SK-N-SH treated with all-trans-retinoic acid at 6 μM for 48 hours (cell line): ENCODE measurements at regions not wholly inside any gene's neighbourhood (a gene's known extent, or its start where the extent isn't known, plus 50 kb on each side); places are given as distances from the start of the nearest gene placed in this dataset.
A peak's percentile ranks its signal among the peaks of the same experiment; 100 is the strongest.
"Not testable (repeated sequence)": the region's sequence is repeated elsewhere in the genome, so short reads cannot be mapped to it uniquely, and the experiment has no call there.

ENCODE experiments used
- ATAC-seq: fragments of 200-7000 bp; cut with Tn5 transposase; 3 replicates; pipeline ENCODE4 v1.9.1; 2020; ENCODE audit warnings: mild to moderate bottlenecking, moderate library complexity
- ARNTL ChIP-seq: fragments of 450-650 bp; formaldehyde crosslinking; IDR thresholded peaks from 2 replicates; pipeline ENCODE4 v1.5.0; 2020; ENCODE audit warnings: low read depth, mild to moderate bottlenecking, moderate library complexity, borderline replicate concordance
- BACH2 ChIP-seq: fragments of 250-450 bp; sonication (Bioruptor Pico); IDR thresholded peaks from 2 replicates; pipeline ENCODE4 v1.9.0; 2021; ENCODE audit warnings: mild to moderate bottlenecking, borderline replicate concordance
- ESRRG ChIP-seq: fragments of 250-450 bp; sonication (Bioruptor Pico); IDR thresholded peaks from 2 replicates; pipeline ENCODE4 v1.6.1; 2021; ENCODE audit warnings: mild to moderate bottlenecking
- ISL1 ChIP-seq: fragments of 250-450 bp; sonication (Bioruptor Pico); IDR thresholded peaks from 2 replicates; pipeline ENCODE4 v2.1.2; 2022; ENCODE audit warnings: mild to moderate bottlenecking, moderate library complexity
- OSR1 ChIP-seq: fragments of 250-450 bp; sonication (Bioruptor Pico); IDR thresholded peaks from 2 replicates; pipeline ENCODE4 v1.8.0; 2022; ENCODE audit warnings: moderate library complexity, mild to moderate bottlenecking, inconsistent platforms
- PPARA ChIP-seq: fragments of 250-450 bp; sonication (Bioruptor Pico); IDR thresholded peaks from 2 replicates; pipeline ENCODE4 v1.5.0; 2020; ENCODE audit warnings: mild to moderate bottlenecking, borderline replicate concordance
- RARB ChIP-seq: fragments of 250-450 bp; sonication (Bioruptor Pico); IDR thresholded peaks from 2 replicates; pipeline ENCODE4 v1.8.0; 2021; ENCODE audit warnings: mild to moderate bottlenecking, moderate library complexity
- SNAI2 ChIP-seq: fragments of 250-450 bp; sonication (Bioruptor Pico); IDR thresholded peaks from 2 replicates; pipeline ENCODE4 v1.5.0; 2020; ENCODE audit warnings: mild to moderate bottlenecking, moderate library complexity
- TCF4 ChIP-seq: fragments of 250-450 bp; sonication (Bioruptor Pico); IDR thresholded peaks from 2 replicates; pipeline ENCODE4 v1.8.0; 2021; ENCODE audit warnings: mild to moderate bottlenecking, moderate library complexity, borderline replicate concordance
- TOX ChIP-seq: fragments of 250-450 bp; sonication (Bioruptor Pico); IDR thresholded peaks from 2 replicates; pipeline ENCODE4 v1.8.0; 2021; ENCODE audit warnings: mild to moderate bottlenecking, moderate library complexity, borderline replicate concordance
- ZC3H10 ChIP-seq: fragments of 250-450 bp; sonication (Bioruptor Pico); IDR thresholded peaks from 2 replicates; pipeline ENCODE4 v1.5.1; 2021; ENCODE audit warnings: mild to moderate bottlenecking, moderate library complexity
- ZFP3 ChIP-seq: fragments of 250-450 bp; sonication (Bioruptor Pico); IDR thresholded peaks from 2 replicates; pipeline ENCODE4 v1.5.0; 2020; ENCODE audit warnings: mild to moderate bottlenecking, moderate library complexity
- ZFP30 ChIP-seq: fragments of 450-650 bp; formaldehyde crosslinking; IDR thresholded peaks from 2 replicates; pipeline ENCODE4 v1.5.0; 2022; ENCODE audit warnings: mild to moderate bottlenecking, moderate library complexity
- ZNF565 ChIP-seq: fragments of 450-650 bp; formaldehyde crosslinking; conservative IDR thresholded peaks from 2 replicates; pipeline ENCODE4 v1.5.0; 2020; ENCODE audit warnings: low read depth, mild to moderate bottlenecking, moderate library complexity
- ZNF70 ChIP-seq: fragments of 450-650 bp; formaldehyde crosslinking; IDR thresholded peaks from 2 replicates; pipeline ENCODE4 v1.5.0; 2020; ENCODE audit warnings: mild to moderate bottlenecking, moderate library complexity
- ZNF8 ChIP-seq: fragments of 450-650 bp; formaldehyde crosslinking; IDR thresholded peaks from 2 replicates; pipeline ENCODE4 v1.5.0; 2020; ENCODE audit warnings: mild to moderate bottlenecking, moderate library complexity
- TF ChIP-seq, protein P1 (sequence below): fragments of 250-450 bp; sonication (Bioruptor Pico); IDR thresholded peaks from 2 replicates; pipeline ENCODE4 v1.5.0; 2020; ENCODE audit warnings: mild to moderate bottlenecking, moderate library complexity
- TF ChIP-seq, protein P2 (sequence below): fragments of 250-450 bp; sonication (Bioruptor Pico); IDR thresholded peaks from 2 replicates; pipeline ENCODE4 v1.5.1; 2021; ENCODE audit warnings: mild to moderate bottlenecking, moderate library complexity
- TF ChIP-seq, protein P3 (sequence below): fragments of 250-450 bp; sonication (Bioruptor Pico); IDR thresholded peaks from 2 replicates; pipeline ENCODE4 v1.8.0; 2021; ENCODE audit warnings: low read depth, mild to moderate bottlenecking, moderate library complexity, borderline replicate concordance
- TF ChIP-seq, protein P4 (sequence below): fragments of 250-450 bp; sonication (Bioruptor Pico); IDR thresholded peaks from 2 replicates; pipeline ENCODE4 v1.5.1; 2020; ENCODE audit warnings: low read depth, mild to moderate bottlenecking, moderate library complexity

DNA sequence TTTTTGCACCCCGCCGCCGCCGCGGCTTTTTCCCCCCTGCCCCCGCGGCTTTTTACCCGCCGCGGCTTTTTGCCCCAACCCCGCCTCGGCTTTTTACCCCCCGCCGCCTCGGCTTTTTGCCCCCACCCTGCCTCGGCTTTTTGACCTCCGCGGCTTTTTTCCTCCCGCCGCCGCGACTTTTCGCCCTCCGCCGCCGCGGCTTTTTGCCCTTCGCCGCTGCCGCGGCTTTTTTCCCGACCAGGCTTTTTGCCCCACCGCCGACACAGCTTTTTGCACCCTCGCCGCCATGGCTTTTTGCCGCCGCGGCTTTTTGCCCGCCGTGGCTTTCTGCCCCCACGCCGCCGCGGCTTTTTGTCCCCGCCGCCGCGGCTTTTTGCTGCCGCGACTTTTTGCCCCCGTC is 137.0 kb upstream of the TP53TG3D start:
- peak; percentile 46; the same call in 1 of the 3 replicates for ATAC-seq
- no peak for TF ChIP-seq RARB (CRISPR knock-in tag)
- no peak for TF ChIP-seq ZNF8 (CRISPR knock-in tag)
- TF ChIP-seq TCF4, result no peak
- no peak for TF ChIP-seq ZFP30 (CRISPR knock-in tag)
- TF ChIP-seq ESRRG, result no peak
- no peak for TF ChIP-seq ZNF70 (CRISPR knock-in tag)
- TF ChIP-seq OSR1 (CRISPR knock-in tag), result no peak
- TF ChIP-seq PPARA, result no peak
- TF ChIP-seq ZNF565 (CRISPR knock-in tag), result no peak
- no peak for TF ChIP-seq ZFP3 (CRISPR knock-in tag)
- TF ChIP-seq, protein P1, sequence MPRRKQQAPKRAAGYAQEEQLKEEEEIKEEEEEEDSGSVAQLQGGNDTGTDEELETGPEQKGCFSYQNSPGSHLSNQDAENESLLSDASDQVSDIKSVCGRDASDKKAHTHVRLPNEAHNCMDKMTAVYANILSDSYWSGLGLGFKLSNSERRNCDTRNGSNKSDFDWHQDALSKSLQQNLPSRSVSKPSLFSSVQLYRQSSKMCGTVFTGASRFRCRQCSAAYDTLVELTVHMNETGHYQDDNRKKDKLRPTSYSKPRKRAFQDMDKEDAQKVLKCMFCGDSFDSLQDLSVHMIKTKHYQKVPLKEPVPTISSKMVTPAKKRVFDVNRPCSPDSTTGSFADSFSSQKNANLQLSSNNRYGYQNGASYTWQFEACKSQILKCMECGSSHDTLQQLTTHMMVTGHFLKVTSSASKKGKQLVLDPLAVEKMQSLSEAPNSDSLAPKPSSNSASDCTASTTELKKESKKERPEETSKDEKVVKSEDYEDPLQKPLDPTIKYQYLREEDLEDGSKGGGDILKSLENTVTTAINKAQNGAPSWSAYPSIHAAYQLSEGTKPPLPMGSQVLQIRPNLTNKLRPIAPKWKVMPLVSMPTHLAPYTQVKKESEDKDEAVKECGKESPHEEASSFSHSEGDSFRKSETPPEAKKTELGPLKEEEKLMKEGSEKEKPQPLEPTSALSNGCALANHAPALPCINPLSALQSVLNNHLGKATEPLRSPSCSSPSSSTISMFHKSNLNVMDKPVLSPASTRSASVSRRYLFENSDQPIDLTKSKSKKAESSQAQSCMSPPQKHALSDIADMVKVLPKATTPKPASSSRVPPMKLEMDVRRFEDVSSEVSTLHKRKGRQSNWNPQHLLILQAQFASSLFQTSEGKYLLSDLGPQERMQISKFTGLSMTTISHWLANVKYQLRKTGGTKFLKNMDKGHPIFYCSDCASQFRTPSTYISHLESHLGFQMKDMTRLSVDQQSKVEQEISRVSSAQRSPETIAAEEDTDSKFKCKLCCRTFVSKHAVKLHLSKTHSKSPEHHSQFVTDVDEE (CRISPR knock-in tag), result no peak
- TF ChIP-seq, protein P2, sequence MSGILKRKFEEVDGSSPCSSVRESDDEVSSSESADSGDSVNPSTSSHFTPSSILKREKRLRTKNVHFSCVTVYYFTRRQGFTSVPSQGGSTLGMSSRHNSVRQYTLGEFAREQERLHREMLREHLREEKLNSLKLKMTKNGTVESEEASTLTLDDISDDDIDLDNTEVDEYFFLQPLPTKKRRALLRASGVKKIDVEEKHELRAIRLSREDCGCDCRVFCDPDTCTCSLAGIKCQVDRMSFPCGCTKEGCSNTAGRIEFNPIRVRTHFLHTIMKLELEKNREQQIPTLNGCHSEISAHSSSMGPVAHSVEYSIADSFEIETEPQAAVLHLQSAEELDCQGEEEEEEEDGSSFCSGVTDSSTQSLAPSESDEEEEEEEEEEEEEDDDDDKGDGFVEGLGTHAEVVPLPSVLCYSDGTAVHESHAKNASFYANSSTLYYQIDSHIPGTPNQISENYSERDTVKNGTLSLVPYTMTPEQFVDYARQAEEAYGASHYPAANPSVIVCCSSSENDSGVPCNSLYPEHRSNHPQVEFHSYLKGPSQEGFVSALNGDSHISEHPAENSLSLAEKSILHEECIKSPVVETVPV, result no peak
- no peak for TF ChIP-seq ARNTL (CRISPR knock-in tag)
- TF ChIP-seq ZC3H10, result no peak
- TF ChIP-seq SNAI2 (CRISPR knock-in tag), result no peak
- TF ChIP-seq, protein P3, sequence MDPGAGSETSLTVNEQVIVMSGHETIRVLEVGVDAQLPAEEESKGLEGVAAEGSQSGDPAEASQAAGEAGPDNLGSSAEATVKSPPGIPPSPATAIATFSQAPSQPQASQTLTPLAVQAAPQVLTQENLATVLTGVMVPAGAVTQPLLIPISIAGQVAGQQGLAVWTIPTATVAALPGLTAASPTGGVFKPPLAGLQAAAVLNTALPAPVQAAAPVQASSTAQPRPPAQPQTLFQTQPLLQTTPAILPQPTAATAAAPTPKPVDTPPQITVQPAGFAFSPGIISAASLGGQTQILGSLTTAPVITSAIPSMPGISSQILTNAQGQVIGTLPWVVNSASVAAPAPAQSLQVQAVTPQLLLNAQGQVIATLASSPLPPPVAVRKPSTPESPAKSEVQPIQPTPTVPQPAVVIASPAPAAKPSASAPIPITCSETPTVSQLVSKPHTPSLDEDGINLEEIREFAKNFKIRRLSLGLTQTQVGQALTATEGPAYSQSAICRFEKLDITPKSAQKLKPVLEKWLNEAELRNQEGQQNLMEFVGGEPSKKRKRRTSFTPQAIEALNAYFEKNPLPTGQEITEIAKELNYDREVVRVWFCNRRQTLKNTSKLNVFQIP (CRISPR knock-in tag), result no peak
- TF ChIP-seq ISL1 (CRISPR knock-in tag), result no peak
- TF ChIP-seq, protein P4, sequence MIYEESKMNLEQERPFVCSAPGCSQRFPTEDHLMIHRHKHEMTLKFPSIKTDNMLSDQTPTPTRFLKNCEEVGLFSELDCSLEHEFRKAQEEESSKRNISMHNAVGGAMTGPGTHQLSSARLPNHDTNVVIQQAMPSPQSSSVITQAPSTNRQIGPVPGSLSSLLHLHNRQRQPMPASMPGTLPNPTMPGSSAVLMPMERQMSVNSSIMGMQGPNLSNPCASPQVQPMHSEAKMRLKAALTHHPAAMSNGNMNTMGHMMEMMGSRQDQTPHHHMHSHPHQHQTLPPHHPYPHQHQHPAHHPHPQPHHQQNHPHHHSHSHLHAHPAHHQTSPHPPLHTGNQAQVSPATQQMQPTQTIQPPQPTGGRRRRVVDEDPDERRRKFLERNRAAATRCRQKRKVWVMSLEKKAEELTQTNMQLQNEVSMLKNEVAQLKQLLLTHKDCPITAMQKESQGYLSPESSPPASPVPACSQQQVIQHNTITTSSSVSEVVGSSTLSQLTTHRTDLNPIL (CRISPR knock-in tag), result no peak
- TF ChIP-seq TOX (CRISPR knock-in tag), result no peak
- no peak for TF ChIP-seq BACH2 (CRISPR knock-in tag)
- TF ChIP-seq, all 23 proteins: peak for 0

DNA sequence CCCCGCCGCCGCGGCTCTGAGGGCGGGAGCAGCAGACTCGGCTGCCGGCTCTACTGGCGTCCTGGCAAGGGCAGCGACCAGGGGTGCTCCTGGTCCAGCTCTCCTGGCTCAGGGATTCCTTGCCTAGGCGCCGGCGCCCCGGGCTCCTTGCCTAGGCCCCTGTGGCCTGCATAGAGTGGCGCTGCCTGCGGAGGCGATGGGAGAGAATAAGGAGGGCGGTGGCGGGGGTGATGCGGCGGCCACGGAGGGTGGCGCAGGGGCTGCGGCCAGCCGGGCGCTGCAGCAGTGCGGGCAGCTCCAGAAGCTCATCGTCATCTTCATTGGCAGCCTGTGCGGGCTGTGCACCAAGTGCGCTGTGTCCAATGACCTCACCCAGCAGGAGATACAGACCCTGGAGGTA is 136.6 kb upstream of the TP53TG3D start:
- not testable (repeated sequence) for ATAC-seq

DNA sequence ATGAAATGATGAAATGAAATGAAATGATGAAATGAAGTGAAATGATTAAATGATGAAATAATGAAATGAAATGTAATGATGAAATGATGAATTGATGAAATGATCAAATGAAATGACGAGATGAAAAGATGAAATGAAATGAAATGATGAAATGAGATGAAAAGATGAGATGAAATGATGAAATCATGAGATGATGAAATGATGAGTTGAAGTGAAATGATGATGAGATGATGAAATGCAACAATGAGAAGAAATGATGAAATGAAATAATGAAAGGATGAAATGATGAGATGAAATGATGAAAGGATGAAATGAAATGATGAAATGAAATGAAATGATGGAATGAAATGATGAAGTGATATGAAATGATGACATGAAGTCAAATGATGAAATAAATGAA is 132.7 kb upstream of the TP53TG3D start:
- not testable (repeated sequence) for ATAC-seq

DNA sequence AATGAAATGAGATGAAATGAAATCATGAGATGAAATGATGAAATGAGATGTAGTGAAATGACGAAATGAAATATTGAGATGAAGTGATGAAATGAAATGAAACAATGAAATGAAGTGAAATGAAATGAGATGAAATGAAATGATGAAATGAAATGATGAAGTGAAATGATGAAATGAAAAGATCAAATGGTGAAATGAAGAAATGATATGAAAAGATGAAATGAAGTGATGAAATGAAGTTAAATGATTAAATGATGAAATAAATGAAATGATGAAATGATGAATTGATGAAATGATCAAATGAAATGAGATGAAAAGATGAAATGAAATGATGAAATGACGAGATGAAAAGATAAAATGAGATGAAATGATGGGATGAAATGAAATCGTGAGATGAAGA is 132.3 kb upstream of the TP53TG3D start:
- ATAC-seq, result not testable (repeated sequence)

DNA sequence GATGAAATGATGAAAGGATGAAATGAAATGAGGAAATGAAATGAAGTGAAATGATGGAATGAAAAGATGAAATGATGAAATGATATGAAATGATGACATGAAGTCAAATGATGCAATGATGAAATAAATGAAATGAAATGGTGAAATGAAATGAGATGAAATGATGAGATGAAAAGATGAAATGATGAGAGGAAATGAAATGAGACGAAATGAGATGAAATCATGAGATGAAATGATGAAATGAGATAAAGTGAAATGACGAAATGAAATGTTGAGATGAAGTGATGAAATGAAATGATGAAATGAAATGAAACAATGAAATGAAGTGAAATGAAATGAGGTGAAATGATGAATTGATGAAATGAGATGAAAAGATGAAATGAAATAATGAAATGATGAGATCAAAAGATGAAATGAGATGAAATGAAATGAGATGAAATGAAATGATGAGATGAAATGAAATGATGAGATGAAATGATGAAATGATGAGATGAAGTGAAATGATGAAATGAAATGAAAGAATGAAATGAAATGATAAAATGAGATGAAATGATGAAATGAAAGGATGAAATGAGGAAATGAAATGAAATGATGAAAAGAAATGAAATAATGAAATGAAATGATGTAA is 131.7 kb upstream of the TP53TG3D start:
- not testable (repeated sequence) for ATAC-seq

DNA sequence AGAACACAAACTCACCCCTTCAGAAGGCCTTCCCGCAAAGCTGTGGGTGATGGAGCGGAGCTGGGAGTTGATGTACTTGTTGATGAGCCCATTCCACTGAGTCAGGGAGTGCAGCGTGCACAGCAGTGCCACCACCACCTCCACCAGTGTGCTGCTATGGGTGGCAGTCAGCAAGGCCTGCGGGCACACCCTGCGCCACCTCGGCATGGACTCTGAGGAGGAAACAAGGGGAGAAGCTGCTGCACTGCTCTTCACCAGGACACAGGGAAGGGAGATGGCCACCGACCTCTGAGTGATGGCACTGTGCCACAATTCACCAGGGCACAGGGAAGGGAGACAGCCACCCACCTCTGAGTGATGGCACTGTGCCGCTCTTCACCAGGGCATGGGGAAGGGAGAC is 100.7 kb upstream of the TP53TG3D start:
- not testable (repeated sequence) for ATAC-seq

DNA sequence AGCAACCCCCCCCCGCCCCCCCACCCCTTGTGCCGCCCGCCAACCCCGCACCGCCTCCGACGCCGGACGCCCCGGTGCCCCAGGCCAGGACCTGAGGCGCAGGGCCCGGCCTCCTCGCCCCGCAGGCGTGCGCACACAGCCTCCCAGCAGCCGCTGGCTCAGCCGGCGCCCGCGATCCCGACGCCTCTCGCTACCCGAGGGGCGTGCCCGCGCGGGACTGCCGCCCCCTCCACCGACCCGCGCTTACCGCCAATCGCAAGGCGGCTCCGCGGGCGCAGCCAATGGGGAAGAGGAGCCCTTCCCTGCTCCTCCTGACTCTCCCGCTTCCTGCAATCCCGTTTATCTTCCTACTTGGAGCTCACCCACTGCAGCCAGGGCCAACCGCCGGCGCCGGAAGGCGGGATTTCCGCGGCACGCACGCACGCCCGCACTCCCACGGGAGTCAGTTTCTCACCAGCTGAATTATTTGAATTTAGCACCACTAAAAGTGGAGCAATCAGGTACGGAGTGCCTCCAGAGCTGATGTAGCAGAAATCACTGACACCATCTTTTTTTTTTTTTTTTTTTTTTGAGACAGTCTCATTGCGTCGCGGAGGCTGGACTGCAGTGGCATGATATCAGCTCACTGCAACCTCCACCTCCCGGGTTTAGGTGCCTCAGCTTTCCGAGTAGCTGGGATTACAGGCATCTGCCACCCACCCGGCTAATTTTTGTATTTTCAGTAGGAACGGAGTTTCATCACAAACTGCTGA is 65.0 kb upstream of the TP53TG3D start:
- peak; percentile 99 for ATAC-seq

DNA sequence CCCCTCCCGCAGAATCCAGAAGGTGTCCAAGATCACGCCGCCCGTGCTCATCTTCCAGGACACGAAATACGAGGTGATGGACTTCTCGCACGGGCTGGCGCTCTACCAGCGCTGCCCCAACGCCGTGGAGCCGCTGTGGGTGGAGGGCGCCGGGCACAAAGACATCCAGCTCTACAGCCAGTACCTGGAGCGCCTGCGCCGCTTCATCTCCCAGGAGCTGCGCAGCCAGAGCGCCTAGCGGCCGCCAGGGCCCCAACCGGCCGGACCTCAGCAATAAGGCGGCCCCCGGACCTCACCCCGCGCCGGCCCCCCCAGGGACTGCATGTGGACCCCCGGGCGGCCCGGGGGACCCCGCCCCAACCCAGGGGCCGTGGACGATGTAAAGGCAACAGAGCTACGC is 50.5 kb upstream of the TP53TG3D start:
- not testable (repeated sequence) for ATAC-seq
